Stomach (tissue), 4 donors: ENCODE measurements at regions not wholly inside any gene's neighbourhood (a gene's known extent, or its start where the extent isn't known, plus 50 kb on each side); places are given as distances from the start of the nearest gene placed in this dataset.

Source experiments
- EP300 ChIP-seq: sonication (generic); formaldehyde crosslinking; IDR thresholded peaks from one replicate; pipeline ENCODE4 v1.6.1; 2017; ENCODE audit warnings: antibody characterized with exemption
- POLR2A ChIP-seq, 4 donors: fragments of 450-650 bp; IDR thresholded peaks; one replicate each; pipeline ENCODE4 v1.6.1; 2016; ENCODE audit warnings: antibody characterized with exemption in 4 of 4, control low read depth in 2 of 4, mild to moderate bottlenecking in 1 of 4, moderate library complexity in 1 of 4
- POLR2AphosphoS5 ChIP-seq, 3 donors: sonication (generic); formaldehyde crosslinking; IDR thresholded peaks; one replicate each; pipeline ENCODE4 v1.6.1; 2016; ENCODE audit warnings: antibody characterized with exemption in 3 of 3
- TF ChIP-seq, protein P1 (sequence below), 7 experiments: fragments of 450-650 bp in 4 of 7; fragments of 200-600 bp in 3 of 7; sonication (generic) in 3 of 7; IDR thresholded peaks; one replicate each; pipeline ENCODE4 v1.5.1; 2016 to 2019; ENCODE audit warnings: antibody characterized with exemption in 7 of 7, control low read depth in 2 of 7, mild to moderate bottlenecking in 1 of 7

DNA sequence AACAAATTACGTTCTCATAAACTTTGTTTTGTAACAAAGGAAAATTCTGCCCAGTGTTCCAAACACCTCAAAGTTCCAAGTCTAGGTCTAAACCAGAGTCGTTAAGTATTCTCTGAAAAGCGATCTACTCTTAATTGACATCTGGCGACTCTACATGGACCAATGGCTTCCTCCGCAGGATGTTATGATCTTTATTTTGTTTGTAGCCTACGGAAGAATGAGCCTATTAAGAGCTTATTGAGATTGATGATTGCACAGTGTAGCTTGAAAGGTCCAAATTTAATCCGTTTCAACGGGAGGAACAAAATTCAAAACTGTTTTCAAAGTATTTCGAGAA, 61.1 kb downstream of the FAM217A start:
- TF ChIP-seq, protein P1, sequence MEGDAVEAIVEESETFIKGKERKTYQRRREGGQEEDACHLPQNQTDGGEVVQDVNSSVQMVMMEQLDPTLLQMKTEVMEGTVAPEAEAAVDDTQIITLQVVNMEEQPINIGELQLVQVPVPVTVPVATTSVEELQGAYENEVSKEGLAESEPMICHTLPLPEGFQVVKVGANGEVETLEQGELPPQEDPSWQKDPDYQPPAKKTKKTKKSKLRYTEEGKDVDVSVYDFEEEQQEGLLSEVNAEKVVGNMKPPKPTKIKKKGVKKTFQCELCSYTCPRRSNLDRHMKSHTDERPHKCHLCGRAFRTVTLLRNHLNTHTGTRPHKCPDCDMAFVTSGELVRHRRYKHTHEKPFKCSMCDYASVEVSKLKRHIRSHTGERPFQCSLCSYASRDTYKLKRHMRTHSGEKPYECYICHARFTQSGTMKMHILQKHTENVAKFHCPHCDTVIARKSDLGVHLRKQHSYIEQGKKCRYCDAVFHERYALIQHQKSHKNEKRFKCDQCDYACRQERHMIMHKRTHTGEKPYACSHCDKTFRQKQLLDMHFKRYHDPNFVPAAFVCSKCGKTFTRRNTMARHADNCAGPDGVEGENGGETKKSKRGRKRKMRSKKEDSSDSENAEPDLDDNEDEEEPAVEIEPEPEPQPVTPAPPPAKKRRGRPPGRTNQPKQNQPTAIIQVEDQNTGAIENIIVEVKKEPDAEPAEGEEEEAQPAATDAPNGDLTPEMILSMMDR (IDR thresholded peaks at IDR 0.05), result no peak
- TF ChIP-seq POLR2AphosphoS5 (IDR thresholded peaks at IDR 0.05) (no peak), EP300 (no peak), POLR2A (IDR thresholded peaks at IDR 0.05) (no peak)
